Peyer's patch (tissue), 4 donors: ENCODE measurements at regions not wholly inside any gene's neighbourhood (a gene's known extent, or its start where the extent isn't known, plus 50 kb on each side); places are given as distances from the start of the nearest gene placed in this dataset.

ENCODE experiments used
- DNase-seq, 3 donors: peaks; one replicate each; pipeline ENCODE4 v3.0.0-alpha.2; 2017 to 2019
- H3K27ac ChIP-seq, 4 donors: fragments of 200-600 bp; sonication (generic); one replicate each; pipeline ENCODE4 v1.5.1; 2016 to 2019
- H3K27me3 ChIP-seq, 2 donors: fragments of 200-600 bp; sonication (generic); one replicate each; pipeline ENCODE4 v1.5.1; 2019
- H3K36me3 ChIP-seq, 3 donors: fragments of 200-600 bp; sonication (generic); one replicate each; pipeline ENCODE4 v1.5.1; 2016 to 2019
- H3K4me1 ChIP-seq, 4 donors: fragments of 200-600 bp; sonication (generic); one replicate each; pipeline ENCODE4 v1.5.1; 2016 to 2019
- H3K4me3 ChIP-seq, 4 donors: fragments of 200-600 bp; sonication (generic); 1 replicate in 3 of 4; 2 replicates in 1 of 4; pipeline ENCODE4 v1.5.1; 2016 to 2019; ENCODE audit warnings: mild to moderate bottlenecking in 1 of 4
- H3K9me3 ChIP-seq, 4 donors: fragments of 200-600 bp; sonication (generic); one replicate each; pipeline ENCODE4 v1.5.1; 2016 to 2019; ENCODE audit warnings: mild to moderate bottlenecking in 1 of 4
- POLR2A ChIP-seq, 2 donors: fragments of 450-650 bp; IDR thresholded peaks; one replicate each; pipeline ENCODE4 v1.5.1; 2017; ENCODE audit warnings: antibody characterized with exemption in 2 of 2, mild to moderate bottlenecking in 2 of 2, moderate library complexity in 2 of 2
- TF ChIP-seq, protein P1 (sequence below), 6 experiments: fragments of 450-650 bp in 4 of 6; fragments of 200-600 bp in 2 of 6; sonication (generic) in 1 of 6; IDR thresholded peaks; one replicate each; pipeline ENCODE4 v1.5.1; 2017 to 2019; ENCODE audit warnings: antibody characterized with exemption in 6 of 6, mild to moderate bottlenecking in 3 of 6, moderate library complexity in 1 of 6

DNA sequence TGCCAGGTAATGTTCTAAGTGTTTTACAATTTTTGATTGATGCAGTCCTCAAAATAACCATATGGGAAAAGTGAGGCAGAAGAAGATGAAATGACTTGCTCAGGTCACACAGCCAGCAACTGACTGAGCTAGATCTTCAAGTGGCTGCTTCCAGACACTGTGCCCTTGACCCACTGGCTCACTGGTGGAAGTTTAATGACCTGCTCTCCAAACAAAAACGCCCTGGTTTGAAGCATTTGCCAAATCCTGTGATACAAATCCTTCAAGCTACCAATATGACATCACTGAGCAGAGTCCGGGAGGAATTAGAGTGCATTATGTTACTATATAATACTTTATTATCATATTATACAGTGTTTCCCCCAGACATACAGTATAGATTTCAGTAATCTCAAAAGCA lies 459.4 kb downstream of the GADD45G start:
- Histone ChIP-seq H3K9me3 (no peaks in the 10 kb centered on the region), H3K27ac (no peak overlapping the region), H3K4me3 (no peak overlapping the region), H3K36me3 (no peaks in the 10 kb centered on the region), H3K4me1 (no peaks in the 10 kb centered on the region), H3K27me3 (no peaks in the 10 kb centered on the region)
- no peak for DNase-seq
- no peak for TF ChIP-seq POLR2A (IDR thresholded peaks at IDR 0.05)
- TF ChIP-seq, protein P1, sequence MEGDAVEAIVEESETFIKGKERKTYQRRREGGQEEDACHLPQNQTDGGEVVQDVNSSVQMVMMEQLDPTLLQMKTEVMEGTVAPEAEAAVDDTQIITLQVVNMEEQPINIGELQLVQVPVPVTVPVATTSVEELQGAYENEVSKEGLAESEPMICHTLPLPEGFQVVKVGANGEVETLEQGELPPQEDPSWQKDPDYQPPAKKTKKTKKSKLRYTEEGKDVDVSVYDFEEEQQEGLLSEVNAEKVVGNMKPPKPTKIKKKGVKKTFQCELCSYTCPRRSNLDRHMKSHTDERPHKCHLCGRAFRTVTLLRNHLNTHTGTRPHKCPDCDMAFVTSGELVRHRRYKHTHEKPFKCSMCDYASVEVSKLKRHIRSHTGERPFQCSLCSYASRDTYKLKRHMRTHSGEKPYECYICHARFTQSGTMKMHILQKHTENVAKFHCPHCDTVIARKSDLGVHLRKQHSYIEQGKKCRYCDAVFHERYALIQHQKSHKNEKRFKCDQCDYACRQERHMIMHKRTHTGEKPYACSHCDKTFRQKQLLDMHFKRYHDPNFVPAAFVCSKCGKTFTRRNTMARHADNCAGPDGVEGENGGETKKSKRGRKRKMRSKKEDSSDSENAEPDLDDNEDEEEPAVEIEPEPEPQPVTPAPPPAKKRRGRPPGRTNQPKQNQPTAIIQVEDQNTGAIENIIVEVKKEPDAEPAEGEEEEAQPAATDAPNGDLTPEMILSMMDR (IDR thresholded peaks at IDR 0.05), result no peak

DNA sequence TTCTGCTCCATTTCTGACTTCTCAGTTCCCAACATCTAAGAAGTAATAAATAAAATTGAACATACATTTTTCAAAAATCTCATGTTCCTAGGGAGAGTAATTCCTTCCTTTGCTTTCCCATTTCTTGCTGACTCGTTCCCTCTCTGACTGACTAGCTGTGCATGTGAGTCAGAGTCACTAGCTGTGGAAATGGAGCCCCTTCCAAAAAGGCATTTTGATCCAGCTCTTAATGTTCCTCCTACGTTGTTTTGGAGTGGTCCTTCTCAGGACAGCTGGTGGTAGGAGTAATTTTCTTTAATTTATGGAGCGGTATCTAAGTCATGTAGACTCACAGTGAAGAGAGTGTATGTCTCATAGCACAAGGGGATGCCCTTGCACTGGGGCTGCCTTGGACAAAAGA lies 460.2 kb downstream of the GADD45G start:
- H3K36me3 ChIP-seq, result no peaks in the 10 kb centered on the region
- no peak overlapping the region for H3K4me3 ChIP-seq
- H3K27ac ChIP-seq, result no peak overlapping the region
- H3K4me1 ChIP-seq, result no peaks in the 10 kb centered on the region
- DNase-seq, result no peak
- no peaks in the 10 kb centered on the region for H3K27me3 ChIP-seq
- no peak for TF ChIP-seq POLR2A (IDR thresholded peaks at IDR 0.05)
- TF ChIP-seq, protein P1 (IDR thresholded peaks at IDR 0.05), result no peak
- H3K9me3 ChIP-seq, result no peaks in the 10 kb centered on the region

DNA sequence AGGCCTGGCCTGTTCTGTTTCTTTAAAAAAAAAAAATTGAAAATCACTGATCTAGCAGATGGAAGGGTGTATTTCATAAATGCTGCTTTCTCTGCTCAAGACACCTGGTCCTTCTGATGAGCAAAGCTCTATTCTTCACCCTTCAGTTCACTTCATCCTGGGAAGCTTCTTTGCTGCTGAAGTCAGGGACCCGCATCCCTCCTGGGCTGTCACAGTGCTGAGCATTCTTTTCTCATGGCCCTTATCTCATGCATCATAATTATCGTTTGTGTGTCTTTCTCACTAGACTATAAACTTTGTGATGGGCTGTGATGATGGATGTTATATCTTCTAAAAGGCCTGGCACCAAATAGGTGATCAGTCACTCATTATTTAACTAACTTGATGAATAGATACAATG lies 461.0 kb downstream of the GADD45G start:
- Histone ChIP-seq H3K4me1 (no peaks in the 10 kb centered on the region), H3K9me3 (no peaks in the 10 kb centered on the region), H3K27me3 (no peaks in the 10 kb centered on the region), H3K27ac (no peak overlapping the region), H3K4me3 (no peak overlapping the region), H3K36me3 (no peaks in the 10 kb centered on the region)
- DNase-seq, result no peak
- TF ChIP-seq, protein P1 (IDR thresholded peaks at IDR 0.05), result no peak
- TF ChIP-seq POLR2A (IDR thresholded peaks at IDR 0.05), result no peak

DNA sequence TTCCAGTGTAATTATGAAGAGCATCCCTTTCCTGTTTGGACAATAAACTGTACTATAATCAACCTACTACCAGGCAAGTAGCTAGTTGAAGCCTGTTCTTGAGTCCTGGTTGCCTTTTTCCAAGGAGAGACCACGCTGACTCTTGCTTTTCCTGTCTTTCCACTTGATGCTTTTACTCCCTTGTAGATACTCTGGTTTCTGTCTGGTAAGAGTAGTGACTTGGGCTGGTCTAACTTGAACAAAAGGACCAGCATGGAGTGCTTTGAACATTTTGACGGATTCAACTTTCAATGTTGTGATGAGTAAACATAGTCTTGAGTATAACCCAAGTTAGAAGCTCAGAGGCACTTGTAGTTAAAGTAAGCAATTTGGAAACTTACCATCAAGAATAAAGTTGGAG lies 464.3 kb downstream of the GADD45G start:
- no peaks in the 10 kb centered on the region for H3K4me1 ChIP-seq

DNA sequence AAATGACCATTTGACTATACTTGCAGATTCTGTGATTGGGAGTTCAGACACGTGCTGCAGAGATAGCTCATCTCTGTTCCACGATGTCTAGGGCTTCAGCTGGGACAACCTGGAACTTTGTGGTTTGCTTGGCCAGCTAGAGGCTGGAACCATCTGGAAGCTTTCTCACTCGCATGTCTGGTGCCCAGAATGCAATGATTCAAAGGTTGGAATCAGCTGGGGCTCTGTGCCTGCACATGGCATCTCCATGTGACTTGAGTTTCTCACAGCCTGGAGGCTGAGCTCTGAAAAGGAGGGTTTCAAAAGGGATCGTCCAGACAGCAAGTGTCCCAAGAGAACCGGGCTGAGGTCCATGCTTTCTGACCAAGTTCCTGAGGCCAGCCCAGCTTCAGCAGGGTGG lies 465.2 kb downstream of the GADD45G start:
- no peak overlapping the region for H3K4me3 ChIP-seq
- H3K9me3 ChIP-seq, result no peaks in the 10 kb centered on the region
- no peak for DNase-seq
- no peaks in the 10 kb centered on the region for H3K4me1 ChIP-seq
- H3K27me3 ChIP-seq, result no peaks in the 10 kb centered on the region
- TF ChIP-seq POLR2A (IDR thresholded peaks at IDR 0.05), result no peak
- TF ChIP-seq, protein P1 (IDR thresholded peaks at IDR 0.05), result no peak
- no peak overlapping the region for H3K27ac ChIP-seq
- no peaks in the 10 kb centered on the region for H3K36me3 ChIP-seq

More for the DNA sequence above, 464.3 kb downstream of the GADD45G start:
- no peaks in the 10 kb centered on the region for H3K36me3 ChIP-seq
- DNase-seq, result no peak
- no peak overlapping the region for H3K27ac ChIP-seq
- no peak overlapping the region for H3K4me3 ChIP-seq
- no peaks in the 10 kb centered on the region for H3K27me3 ChIP-seq
- no peaks in the 10 kb centered on the region for H3K9me3 ChIP-seq
- TF ChIP-seq, protein P1 (IDR thresholded peaks at IDR 0.05), result no peak
- TF ChIP-seq POLR2A (IDR thresholded peaks at IDR 0.05), result no peak

DNA sequence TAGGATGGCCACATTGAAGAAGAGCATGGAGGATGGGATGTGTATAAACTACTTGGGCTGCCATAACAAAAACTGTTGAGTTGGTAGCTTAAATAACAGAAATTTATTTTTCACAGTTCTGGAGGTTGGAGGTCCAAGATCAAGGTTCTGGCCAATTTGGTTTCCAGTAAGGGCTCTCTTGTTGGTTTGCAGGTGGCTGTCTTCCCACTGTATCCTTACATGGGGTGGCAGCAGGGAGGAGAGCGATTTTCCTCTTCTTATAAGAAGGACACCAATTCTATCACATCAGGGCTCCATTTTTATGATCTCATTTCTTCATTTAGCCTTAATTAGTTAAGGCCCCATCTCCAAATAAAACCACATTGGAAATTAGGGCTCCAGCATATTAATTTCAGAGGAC lies 465.7 kb downstream of the GADD45G start:
- Histone ChIP-seq H3K36me3 (no peaks in the 10 kb centered on the region), H3K27ac (no peak overlapping the region), H3K27me3 (no peaks in the 10 kb centered on the region), H3K4me3 (no peak overlapping the region), H3K4me1 (no peaks in the 10 kb centered on the region), H3K9me3 (no peaks in the 10 kb centered on the region)
- TF ChIP-seq POLR2A (IDR thresholded peaks at IDR 0.05), result no peak
- TF ChIP-seq, protein P1 (IDR thresholded peaks at IDR 0.05), result no peak
- no peak for DNase-seq
